OCI-LY7 (cell line): ENCODE measurements at regions not wholly inside any gene's neighbourhood (a gene's known extent, or its start where the extent isn't known, plus 50 kb on each side); places are given as distances from the start of the nearest gene placed in this dataset.

Experiments
- BruUV-seq: library from RNA; stranded (reverse); fragments of 400-500 nt; replicated peaks from 2 replicates; lab custom pipeline; 2021; lab: Mats Ljungman, UMichigan
- CTCF ChIA-PET: fragments of 300-600 bp; sonication (Branson Sonifier 250); formaldehyde crosslinking; loops from one replicate; lab custom pipeline; 2022; ENCODE audit warnings: antibody characterized with exemption; ENCODE audit not compliant: unreplicated experiment; lab: Charles Lee
- POLR2A ChIA-PET: fragments of 300-600 bp; sonication (Branson Sonifier 250); formaldehyde crosslinking; loops from one replicate; lab custom pipeline; 2022; ENCODE audit warnings: antibody characterized with exemption; lab: Charles Lee
- DNase-seq: peaks from one replicate; pipeline ENCODE4 v3.0.0-alpha.2; 2015; ENCODE audit warnings: low spot score
- H2AFZ ChIP-seq: fragments of 200-600 bp; sonication (generic), shearing (Covaris generic); 2 replicates; pipeline ENCODE4 v1.6.1; 2014; ENCODE audit warnings: mild to moderate bottlenecking, antibody characterized with exemption, low read length, moderate library complexity
- H3K27ac ChIP-seq: fragments of 200-600 bp; sonication (generic); 2 replicates; pipeline ENCODE4 v1.5.1; 2014; ENCODE audit warnings: mixed run types, low read depth, mild to moderate bottlenecking, moderate library complexity, low read length, inconsistent platforms; ENCODE audit not compliant: poor library complexity, severe bottlenecking
- H3K36me3 ChIP-seq: fragments of 200-600 bp; sonication (generic); 2 replicates; pipeline ENCODE4 v1.6.1; 2014; ENCODE audit warnings: mild to moderate bottlenecking, antibody characterized with exemption, low read length, moderate library complexity, mixed read lengths; ENCODE audit not compliant: insufficient read depth
- H3K4me1 ChIP-seq: fragments of 200-600 bp; sonication (generic); 2 replicates; pipeline ENCODE4 v1.5.1; 2014; ENCODE audit warnings: mild to moderate bottlenecking, low read length; ENCODE audit not compliant: insufficient read depth, poor library complexity, severe bottlenecking
- H3K4me2 ChIP-seq: fragments of 200-600 bp; sonication (generic); 2 replicates; pipeline ENCODE4 v1.6.1; 2014; ENCODE audit warnings: mild to moderate bottlenecking, low read length
- H3K4me3 ChIP-seq: fragments of 200-600 bp; sonication (generic); 2 replicates; pipeline ENCODE4 v1.5.1; 2014; ENCODE audit warnings: mild to moderate bottlenecking, low read depth, low read length; ENCODE audit not compliant: poor library complexity, severe bottlenecking
- H3K79me2 ChIP-seq: fragments of 200-600 bp; sonication (generic); 2 replicates; pipeline ENCODE4 v1.6.1; 2016; ENCODE audit warnings: low read depth, mild to moderate bottlenecking, low read length, moderate library complexity, mixed read lengths; ENCODE audit not compliant: insufficient read depth
- H3K9me2 ChIP-seq: fragments of 200-600 bp; sonication (generic); 2 replicates; pipeline ENCODE4 v1.6.1; 2016; ENCODE audit warnings: mild to moderate bottlenecking, low read length, mixed read lengths; ENCODE audit not compliant: insufficient read depth
- H3K9me3 ChIP-seq: fragments of 200-600 bp; sonication (generic); 2 replicates; pipeline ENCODE4 v1.6.1; 2014; ENCODE audit warnings: mild to moderate bottlenecking, mixed run types, low read length, mixed read lengths
- H4K20me1 ChIP-seq: fragments of 200-600 bp; sonication (generic); 2 replicates; pipeline ENCODE4 v1.6.1; 2014; ENCODE audit warnings: mild to moderate bottlenecking, antibody characterized with exemption, low read length, moderate library complexity, mixed read lengths; ENCODE audit not compliant: insufficient read depth
- CTCF ChIP-seq: fragments of 200-600 bp; sonication (generic); conservative IDR thresholded peaks from 2 replicates; pipeline ENCODE4 v1.5.1; 2014; ENCODE audit warnings: mild to moderate bottlenecking, antibody characterized with exemption, low read length, moderate library complexity, mixed read lengths
- EZH2phosphoT487 ChIP-seq: fragments of 200-600 bp; sonication (generic); IDR thresholded peaks from 2 replicates; pipeline ENCODE4 v1.6.1; 2018; ENCODE audit warnings: low read depth, borderline replicate concordance, mild to moderate bottlenecking, mixed run types, antibody characterized with exemption, low read length, moderate library complexity, mixed read lengths
- intact Hi-C: fragments of 100-400 bp; cut with micrococcal nuclease; formaldehyde crosslinking; loops from one replicate; pipeline ENCODE4 v1.10.0; 2022; ENCODE audit not compliant: unreplicated experiment

- H3K4me1 ChIP-seq, result no peaks in the 10 kb centered on the region
- no peak overlapping the region for H3K4me2 ChIP-seq
- no peaks in the 10 kb centered on the region for H3K9me3 ChIP-seq
- no peak overlapping the region for H3K27ac ChIP-seq
- no peak for TF ChIP-seq CTCF
- TF ChIP-seq EZH2phosphoT487, result no peak
- CTCF ChIA-PET, result no interaction called here
- H3K4me3 ChIP-seq, result no peak overlapping the region
- H3K79me2 ChIP-seq, result no peaks in the 10 kb centered on the region
- POLR2A ChIA-PET, result interaction anchor here (0.8 kb wide), 1 partner anchor 248 kb away, joined by 3 read pairs; no protein-coding TSS in a partner anchor
- H3K9me2 ChIP-seq, result no peaks in the 10 kb centered on the region
- no peak for DNase-seq
- no peaks in the 10 kb centered on the region for H3K36me3 ChIP-seq
- no TSS peak for BruUV-seq
- H4K20me1 ChIP-seq, result no peaks in the 10 kb centered on the region
- H2AFZ ChIP-seq, result no peak overlapping the region
- intact Hi-C loops, result loop anchor here (5.0 kb wide), 1 partner anchor 136 kb away; no protein-coding TSS in a partner anchor
Observed at GRCh38 chr10:29375888-29376287, 87.0 kb downstream of the LYZL1 start.

- H4K20me1 ChIP-seq, result no peaks in the 10 kb centered on the region
- ChIA-PET CTCF (no interaction called here), POLR2A (no interaction called here)
- no peaks in the 10 kb centered on the region for H3K9me3 ChIP-seq
- TF ChIP-seq EZH2phosphoT487 (no peak), CTCF (peak; percentile 82)
- H3K36me3 ChIP-seq, result no peaks in the 10 kb centered on the region
- H3K9me2 ChIP-seq, result no peaks in the 10 kb centered on the region
- H2AFZ ChIP-seq, result no peak overlapping the region
- no peak overlapping the region for H3K27ac ChIP-seq
- BruUV-seq, result no TSS peak
- H3K79me2 ChIP-seq, result no peaks in the 10 kb centered on the region
- H3K4me2 ChIP-seq, result no peak overlapping the region
- intact Hi-C loops, result loop anchor here (5.0 kb wide), 1 partner anchor 135 kb away; no protein-coding TSS in a partner anchor
- no peaks in the 10 kb centered on the region for H3K4me1 ChIP-seq
- peak; percentile 29 for DNase-seq
- no peak overlapping the region for H3K4me3 ChIP-seq
Observed at GRCh38 chr10:29377333-29377961, 88.6 kb downstream of the LYZL1 start.

GRCh38 chr10:29378106-29378505, 89.2 kb downstream of the LYZL1 start:
- no peak for TF ChIP-seq CTCF
- TF ChIP-seq EZH2phosphoT487, result no peak
- H3K36me3 ChIP-seq, result no peaks in the 10 kb centered on the region
- no peaks in the 10 kb centered on the region for H4K20me1 ChIP-seq
- no TSS peak for BruUV-seq
- no peak for DNase-seq
- H3K4me2 ChIP-seq, result no peak overlapping the region
- H3K4me3 ChIP-seq, result no peak overlapping the region
- no peaks in the 10 kb centered on the region for H3K4me1 ChIP-seq
- H3K9me3 ChIP-seq, result no peaks in the 10 kb centered on the region
- POLR2A ChIA-PET, result no interaction called here
- H3K79me2 ChIP-seq, result no peaks in the 10 kb centered on the region
- no peak overlapping the region for H2AFZ ChIP-seq
- H3K27ac ChIP-seq, result no peak overlapping the region
- CTCF ChIA-PET, result no interaction called here
- intact Hi-C loops, result loop anchor here (5.0 kb wide), 1 partner anchor 134 kb away; no protein-coding TSS in a partner anchor
- H3K9me2 ChIP-seq, result no peaks in the 10 kb centered on the region
